SIG-M5 treated with dmso at 0.1 percent for 504 hours (cell line): ENCODE measurements at regions not wholly inside any gene's neighbourhood (a gene's known extent, or its start where the extent isn't known, plus 50 kb on each side); places are given as distances from the start of the nearest gene placed in this dataset.
"Not testable (repeated sequence)": the region's sequence is repeated elsewhere in the genome, so short reads cannot be mapped to it uniquely, and the experiment has no call there.

Experiments
- DNase-seq: peaks from one replicate; lab custom pipeline; 2025; ENCODE audit not compliant: unreplicated experiment; lab: John Stamatoyannopoulos, UW

DNA sequence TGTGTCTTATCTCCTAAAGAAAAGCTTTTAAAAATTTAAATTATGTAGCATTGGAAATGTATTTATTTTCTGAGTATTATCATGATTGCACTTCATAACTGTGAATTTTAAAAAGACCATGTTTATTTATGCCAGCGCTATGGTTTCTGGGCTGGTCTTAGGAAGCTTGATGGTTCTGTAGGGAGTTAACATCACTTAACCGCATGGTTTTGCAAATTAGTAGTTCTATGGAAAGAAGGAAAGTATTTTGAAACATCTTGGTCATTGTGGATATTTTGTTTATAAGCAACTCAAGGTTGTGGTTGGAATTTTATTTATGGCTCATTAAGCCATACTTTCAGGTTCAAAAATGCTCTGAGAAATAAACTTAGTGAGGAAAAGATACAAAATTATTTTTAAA is 549.4 kb downstream of the STK39 start:
- no peak for DNase-seq

DNA sequence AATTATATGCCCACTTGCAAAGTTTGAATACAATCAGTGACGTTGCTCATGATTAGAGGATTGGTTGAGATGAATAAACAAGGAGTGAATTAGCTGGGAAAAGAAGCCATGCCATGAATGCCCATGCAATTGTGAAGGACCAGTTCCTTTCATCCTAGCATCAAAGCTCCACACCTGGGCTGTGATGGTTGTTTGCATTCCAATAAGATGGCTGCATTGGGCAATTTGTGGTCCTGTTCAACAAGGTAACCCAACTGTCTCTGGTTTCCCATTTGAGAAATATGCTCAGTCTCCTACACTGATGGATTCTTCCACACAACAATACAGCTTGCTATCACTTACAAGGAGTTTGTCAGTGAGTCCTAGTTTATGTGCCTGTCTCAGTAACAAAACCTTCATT is 550.2 kb downstream of the STK39 start:
- DNase-seq, result no peak

DNA sequence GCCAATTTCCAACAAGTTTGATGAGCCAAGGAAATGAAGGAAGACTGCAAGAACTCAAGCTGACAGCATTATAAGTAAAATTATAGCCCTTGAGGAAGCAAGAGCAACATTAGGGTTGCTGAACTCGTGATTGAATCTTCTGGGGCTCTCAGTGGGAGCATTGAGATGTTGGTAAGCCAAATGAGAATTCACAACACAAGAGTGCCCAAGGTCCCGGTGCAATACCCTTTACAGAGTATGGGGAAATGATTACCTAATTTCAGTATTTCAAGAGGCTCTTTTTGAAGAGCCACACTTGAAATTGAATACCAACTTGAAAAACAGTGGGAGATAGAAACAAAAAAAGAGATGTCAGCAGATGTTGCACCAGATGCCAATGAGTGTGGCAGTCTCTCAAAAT is 554.5 kb downstream of the STK39 start:
- DNase-seq, result no peak

DNA sequence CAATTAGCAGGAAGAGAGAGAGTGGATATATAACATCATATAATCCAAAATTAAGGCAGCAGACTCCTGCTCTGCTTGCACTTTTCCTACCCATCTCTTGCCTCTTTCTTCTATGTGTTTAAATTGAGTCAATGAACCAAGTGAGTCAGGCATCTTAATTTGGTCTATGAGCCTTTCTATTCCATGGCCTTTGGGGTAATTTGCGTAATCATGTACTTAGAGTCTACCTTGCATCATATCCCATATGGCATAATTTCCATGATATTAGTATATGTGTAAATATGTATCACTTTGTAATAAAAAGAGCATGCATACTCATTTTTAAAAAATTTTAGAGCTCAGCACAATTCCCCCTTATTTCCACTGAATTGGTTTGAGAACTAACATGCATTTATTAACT is 555.2 kb downstream of the STK39 start:
- DNase-seq, result no peak

DNA sequence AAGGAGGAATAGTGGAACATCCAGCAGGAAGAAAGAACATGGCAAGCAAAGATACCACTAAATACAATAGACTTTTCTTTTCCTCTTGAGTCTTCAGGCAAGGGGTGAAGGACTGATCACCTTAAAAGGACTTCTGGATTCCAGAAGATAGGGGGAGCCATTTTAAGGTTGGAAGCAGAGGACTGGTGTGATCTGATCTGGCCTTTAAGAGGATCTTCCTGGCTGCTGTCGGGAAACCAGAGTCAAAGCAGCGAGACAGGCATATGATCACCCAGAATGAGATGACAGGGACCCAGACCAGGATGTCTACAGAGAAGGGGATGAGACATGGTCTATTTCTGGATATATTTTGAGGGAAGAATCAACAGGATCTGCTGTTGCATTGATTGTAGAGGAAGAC is 558.0 kb downstream of the STK39 start:
- DNase-seq, result no peak

DNA sequence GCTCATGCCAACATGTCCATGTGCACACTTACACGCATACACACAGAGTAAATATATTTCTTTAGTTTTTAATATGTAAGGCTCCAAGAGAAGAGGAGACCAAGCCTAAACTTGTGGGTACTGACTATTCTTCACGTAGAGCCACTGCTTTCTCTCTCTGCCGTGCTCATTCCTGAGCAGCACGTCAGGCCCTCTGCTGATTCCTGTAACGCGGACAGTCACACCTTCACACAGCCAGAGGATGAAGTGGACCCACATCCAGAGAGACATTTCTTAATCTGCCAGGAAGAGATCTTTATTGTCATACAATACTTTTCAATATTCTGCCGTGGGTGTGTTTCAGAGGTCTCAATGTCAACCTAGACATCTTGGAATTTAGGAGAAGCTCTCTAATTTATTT is 560.7 kb downstream of the STK39 start:
- DNase-seq, result no peak

DNA sequence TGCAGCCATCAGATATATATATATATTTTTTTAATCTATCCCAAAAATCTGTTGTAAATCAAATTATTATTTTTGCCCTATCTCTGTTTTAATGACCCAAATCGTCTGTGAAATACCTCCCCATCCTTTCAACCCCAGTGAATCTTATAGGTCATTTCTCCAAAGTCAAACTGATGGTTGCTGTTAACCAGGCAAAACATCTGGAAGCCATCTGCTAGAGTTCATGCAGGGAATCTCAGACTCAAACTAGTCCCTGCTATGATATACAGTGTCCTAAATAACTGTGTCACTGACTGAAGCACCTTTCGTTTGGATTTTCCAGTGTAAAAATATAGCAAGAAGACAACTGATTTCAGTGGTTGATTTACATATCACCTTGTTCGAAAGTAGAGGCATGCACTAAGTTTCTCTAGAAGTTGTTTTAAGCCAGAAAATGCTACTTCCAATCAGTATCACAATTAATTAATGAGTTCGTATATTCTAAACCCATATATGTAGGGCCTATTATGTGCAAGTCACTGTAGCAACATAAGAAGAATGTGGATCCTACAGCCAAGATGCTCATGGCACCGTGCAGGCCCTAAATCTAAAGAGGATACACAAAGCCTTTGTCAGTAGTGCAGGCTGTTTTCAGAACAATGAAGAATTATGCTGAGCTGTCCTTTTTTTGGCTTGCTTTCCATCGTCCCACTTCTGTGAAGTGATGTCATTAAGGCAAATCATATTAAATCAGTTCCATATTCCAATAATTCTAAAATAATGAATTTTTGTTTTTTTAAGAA is 566.0 kb downstream of the STK39 start:
- DNase-seq, result no peak

DNA sequence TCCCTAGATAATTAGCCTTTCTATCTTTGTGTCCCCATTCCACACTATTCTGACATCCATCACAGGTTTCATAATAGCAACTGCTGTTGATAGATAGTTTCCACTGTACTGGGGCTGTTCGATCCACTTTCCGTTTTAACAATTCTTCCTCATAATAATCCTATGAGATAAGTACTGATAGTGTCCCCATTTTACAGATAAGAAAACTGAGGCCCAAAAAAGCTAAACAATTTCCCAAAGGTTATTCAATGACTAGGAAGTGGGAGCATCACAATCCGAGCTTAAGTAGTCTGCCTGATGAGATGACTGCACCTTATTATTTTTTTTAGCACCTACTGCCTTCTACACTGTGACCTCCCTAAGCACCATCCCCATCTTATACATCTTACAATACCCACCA is 569.2 kb downstream of the STK39 start:
- DNase-seq, result no peak

DNA sequence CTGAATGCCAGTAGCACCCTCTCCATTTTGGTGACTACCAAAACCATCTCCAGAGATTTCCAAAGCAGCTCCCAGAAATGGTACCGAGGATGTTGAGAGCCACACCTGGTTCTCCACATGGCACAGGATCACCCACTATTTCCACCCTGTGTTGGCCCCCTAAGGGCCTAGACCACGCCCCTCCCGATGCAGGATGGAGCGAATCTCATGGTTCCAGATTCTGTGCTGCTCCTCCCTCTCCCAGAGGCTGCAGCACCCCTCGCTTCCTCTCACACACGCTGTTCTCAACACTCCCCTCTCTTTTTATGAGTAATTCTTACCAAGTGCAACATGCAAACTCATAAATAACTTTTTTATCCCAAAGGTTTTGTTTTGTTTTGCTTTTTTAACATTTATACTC is 571.5 kb downstream of the STK39 start:
- no peak for DNase-seq

DNA sequence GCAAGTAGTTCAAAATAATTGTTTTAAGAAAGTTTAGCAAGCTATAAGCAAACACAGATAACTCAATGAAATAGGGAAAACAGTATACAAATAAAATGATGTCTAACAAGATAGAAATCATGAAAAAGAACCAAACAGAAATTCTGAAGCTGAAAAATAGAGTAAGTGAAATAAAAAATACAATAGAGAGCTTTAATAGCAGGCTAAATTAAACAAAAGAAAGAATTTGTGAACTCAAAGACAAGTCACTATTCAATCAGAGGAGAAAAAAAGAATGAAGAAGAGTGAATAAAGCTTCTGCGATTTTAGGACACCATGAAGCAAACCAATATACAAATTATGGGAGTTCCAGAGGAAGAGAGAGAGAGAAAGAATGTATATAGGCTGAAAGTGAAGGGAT is 576.8 kb downstream of the STK39 start:
- DNase-seq, result no peak

DNA sequence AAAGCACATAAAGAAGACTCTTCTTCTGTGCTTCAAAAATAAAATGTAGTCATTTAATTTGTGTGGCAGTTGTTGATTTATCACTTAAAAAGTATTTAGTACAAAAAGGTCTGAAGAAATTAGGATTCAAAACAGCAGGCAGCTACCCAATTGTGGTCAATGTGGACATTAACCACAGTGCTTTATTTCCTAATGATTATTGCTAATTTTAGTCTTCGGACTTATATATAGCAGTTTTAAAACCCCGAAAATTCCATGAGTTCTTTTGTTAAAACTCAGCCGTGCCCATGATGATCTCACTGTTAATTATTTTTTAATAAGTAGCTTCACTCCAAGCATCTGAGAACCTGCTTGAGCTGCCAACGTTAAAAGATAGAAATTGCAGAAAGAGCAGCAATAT is 594.3 kb downstream of the STK39 start:
- no peak for DNase-seq

DNA sequence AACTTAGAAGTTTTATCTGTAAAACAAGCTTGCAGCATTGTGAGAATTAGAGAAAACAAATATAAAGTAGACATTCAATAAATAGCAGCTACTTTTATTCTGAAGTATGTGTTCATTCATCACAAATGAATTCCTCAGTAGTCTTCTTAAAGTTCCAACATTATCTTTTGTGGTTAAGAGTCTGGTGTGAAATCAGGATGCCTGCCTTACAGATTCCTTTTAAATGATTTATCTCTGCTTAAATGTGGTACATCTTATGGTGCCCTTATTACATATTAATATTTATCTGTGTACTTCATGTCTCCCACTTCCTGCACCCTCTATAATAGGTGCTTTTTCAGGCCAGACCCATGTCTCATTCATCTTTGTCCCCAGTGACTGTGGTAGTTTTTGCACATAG is 595.0 kb downstream of the STK39 start:
- no peak for DNase-seq

DNA sequence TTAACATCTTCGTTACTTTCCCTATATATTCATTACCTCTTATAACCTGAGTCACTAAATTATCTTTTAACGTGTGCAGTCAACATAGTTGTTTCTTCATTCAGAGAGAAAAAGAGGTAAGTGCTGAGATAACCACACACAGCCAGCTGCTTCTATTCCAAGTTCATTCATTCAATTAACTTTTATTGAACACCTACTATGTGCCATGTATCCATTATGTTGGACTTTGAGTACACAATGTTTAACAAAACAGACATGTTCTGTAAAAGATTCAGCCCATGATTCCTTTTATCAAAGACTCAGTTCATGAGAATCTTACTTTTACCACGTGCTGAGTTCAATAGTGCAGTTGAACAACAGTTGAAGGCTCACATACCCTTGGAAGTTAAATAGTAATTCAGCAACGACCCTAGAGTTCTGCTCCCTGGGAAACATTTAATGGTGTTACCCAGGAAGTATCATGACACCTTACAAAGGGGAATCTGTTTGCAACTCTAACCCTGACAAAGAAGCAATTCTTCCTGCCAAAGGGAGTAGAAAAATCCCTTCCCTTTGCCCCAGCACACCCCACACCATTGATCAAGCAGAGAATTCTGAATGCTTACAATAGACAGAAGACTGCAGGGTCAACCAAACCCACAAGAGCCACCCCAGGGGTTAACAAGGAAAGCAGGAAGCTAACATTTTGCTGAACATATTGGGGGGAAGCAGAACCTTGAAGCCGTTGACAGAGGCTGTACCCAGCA is 595.8 kb downstream of the STK39 start:
- DNase-seq, result no peak

DNA sequence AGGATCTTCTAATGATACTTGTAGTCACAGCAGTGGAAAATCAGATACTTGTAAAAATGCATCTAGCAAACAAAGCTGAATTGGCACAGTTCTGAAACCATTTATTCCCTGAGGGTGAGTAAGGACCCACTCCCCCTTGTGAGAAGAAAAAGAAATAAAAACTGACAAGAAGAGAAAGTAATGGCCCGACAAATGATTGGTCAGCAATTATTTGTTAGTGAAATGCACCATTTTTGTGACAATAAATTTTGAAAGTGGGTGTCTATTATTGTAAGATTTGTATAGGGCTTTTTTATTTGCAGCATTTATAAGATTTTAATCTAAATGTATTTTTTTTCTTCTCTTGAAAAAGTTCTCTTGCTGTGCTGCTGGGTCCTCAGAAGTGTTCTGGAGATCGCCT is 600.8 kb downstream of the STK39 start:
- DNase-seq, result no peak

DNA sequence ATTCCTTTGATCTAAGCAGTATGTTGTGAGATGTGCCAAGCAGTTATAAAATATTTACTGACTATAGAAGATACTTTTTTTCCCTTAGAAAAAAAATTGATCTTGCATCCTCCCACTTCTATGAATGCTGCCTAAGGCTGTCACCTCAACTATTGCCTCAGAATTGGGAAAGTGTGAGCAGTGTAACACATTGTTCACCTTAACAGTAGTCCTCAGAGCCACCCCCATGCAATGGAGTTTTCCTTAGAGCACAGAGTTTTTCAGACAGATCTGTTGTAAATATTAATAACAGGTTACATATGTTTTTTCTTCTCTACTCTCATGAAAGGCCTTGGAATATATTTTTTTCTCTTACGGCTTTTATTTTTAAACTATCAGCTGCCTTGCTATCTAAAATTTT is 607.3 kb downstream of the STK39 start:
- DNase-seq, result no peak

DNA sequence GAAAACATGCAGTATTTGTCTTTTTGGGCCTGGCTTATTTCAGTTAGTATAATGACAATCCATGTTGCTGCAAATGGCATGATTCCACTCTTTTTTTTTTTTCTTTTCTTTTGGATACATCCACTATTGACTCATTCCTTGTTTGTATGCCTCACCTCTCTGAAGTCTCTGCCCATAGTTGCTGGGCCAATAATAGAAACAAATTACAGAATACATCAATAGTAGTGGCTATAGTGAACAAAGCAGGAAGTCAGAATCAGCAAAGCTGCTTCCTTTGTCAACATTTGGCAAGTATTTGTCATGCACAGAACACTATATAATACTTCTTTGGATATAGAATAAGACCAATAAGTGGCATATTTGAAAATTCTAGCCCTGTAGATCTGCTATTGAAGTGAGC is 609.7 kb downstream of the STK39 start:
- DNase-seq, result no peak

DNA sequence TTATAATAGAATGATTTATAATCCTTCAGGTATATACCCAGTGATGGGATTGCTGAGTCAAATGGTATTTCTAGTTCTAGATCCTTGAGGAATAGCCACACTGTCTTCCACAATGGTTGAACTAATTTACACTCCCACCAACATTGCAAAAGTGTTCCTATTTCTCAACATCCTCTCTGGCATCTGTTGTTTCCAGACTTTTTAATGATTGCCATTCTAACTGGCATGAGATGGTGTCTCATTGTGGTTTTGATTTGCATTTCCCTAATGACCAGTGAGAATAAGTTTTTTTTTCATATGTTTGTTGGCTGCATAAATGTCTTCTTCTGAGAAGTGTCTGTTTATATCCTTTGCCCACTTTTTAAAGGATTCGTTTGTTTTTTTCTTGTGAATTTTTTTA is 615.1 kb downstream of the STK39 start:
- not testable (repeated sequence) for DNase-seq

DNA sequence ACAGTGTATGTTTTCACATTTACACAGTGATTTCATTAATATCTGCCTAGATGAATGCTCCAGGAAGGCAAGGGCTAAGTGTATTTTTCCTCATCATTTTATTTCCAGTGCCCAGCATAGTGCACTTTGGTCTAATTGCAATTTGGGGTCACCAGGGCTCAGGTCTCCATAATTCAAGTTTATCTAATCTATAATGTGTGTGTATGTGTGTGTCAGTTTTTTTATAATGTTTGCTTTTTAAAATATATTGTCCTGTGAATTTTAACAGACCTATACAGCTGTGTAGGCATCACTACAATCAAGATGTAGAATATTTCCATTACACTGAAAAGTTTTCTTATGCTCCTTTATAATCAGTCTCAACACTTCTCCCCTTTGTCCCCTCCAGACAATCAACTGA is 620.4 kb downstream of the STK39 start:
- DNase-seq, result no peak

DNA sequence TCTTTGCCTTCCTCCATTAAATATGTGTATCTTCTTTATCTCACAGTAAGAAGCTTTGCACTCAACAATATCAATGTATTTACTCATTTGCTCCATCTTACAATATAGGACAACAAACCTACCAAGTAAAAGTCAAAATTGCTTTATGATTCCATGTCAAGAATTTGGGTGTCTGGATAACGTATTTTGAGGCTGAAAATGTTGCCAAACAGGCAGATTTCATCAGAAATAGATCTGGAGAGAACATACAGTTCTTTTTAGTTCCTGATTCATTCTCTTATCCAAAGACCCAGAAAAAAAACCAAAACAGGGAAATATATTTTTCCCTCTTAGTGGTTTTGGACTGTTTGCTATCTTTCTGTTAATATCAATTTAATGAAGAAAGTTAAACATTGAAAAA is 621.1 kb downstream of the STK39 start:
- no peak for DNase-seq

DNA sequence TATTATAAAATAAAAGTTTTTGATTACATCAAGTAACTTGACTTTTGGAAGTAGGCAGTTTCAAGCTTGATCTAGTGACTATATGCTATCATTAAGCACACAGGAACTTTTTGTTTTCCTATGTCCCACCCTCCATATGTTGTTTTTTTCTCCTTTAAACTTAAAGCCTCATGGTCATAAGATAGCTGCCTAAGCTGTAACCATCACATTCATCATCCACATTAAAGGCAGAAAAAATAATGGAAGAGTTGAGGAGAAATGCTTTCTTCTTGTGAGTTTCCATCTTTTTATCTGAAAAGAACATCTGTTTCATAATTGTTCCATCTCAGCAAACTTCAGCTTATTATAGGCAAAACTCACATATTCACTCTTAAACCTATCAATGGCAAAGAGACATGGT is 630.4 kb downstream of the STK39 start:
- no peak for DNase-seq

DNA sequence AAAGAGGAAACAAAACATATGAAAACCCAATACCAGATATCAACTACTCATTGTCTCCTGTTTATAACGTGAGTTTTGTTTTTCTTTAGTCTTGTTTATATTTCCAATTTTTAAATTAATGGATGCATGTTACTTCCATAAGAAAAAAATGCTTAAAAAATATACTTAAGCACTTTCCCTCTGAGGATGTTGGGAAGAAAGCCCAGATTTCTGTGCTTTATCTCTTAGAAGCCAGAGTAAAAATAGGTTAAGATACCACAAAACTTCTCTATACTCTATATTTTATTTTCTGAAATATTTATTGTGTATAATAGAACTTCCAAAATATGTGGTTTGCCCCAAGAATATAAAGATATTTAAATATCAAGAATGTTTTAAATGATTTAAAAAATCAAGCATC is 633.9 kb downstream of the STK39 start:
- no peak for DNase-seq

DNA sequence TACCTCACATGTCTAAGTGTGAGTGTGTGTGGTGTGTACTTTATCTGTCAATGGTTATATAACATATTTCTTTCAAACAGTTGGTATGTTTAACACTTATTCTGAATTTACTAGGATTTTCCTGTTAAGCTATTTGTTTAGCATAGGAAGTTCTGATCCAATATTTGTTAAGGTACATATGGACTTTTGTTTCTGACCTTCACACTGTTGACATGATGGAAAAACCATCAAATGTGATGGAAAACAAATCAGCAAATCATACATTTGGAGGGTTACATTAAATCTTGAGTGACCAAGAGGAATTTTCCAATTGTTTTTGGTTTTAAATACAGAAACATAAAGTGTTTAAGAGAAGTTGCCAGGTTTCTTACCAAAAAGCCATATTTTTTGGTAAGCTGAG is 638.9 kb downstream of the STK39 start:
- DNase-seq, result no peak

DNA sequence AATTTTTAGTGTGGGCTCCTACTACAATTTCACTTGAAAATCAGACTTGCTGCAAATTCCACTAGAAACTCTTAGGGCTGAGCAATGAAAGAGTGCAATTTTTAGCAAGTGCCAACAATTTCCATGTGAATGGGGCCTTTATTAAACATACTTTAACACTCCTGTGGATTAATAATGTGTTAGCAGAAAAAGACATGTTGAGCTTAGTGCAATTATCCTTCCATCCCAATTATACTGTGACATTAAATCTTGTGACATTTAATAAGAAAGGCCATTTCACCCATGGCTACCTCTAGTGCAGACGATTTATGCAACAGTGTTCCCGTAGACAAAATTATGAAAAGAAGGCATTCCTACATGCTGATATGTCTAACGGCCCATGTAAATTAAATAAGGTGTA is 639.7 kb downstream of the STK39 start:
- no peak for DNase-seq
